PC-9 (cell line): ENCODE measurements at regions not wholly inside any gene's neighbourhood (a gene's known extent, or its start where the extent isn't known, plus 50 kb on each side); places are given as distances from the start of the nearest gene placed in this dataset.

Experiments used
- EZH2 ChIP-seq: fragments of 200-600 bp; sonication (generic); IDR thresholded peaks from 2 replicates; pipeline ENCODE4 v1.8.0; 2017; ENCODE audit warnings: antibody characterized with exemption, low read depth
- TF ChIP-seq, protein P1 (sequence below): fragments of 200-600 bp; sonication (generic); conservative IDR thresholded peaks from 2 replicates; pipeline ENCODE4 v1.6.1; 2017; ENCODE audit warnings: mixed run types, antibody characterized with exemption, mild to moderate bottlenecking, moderate library complexity

DNA sequence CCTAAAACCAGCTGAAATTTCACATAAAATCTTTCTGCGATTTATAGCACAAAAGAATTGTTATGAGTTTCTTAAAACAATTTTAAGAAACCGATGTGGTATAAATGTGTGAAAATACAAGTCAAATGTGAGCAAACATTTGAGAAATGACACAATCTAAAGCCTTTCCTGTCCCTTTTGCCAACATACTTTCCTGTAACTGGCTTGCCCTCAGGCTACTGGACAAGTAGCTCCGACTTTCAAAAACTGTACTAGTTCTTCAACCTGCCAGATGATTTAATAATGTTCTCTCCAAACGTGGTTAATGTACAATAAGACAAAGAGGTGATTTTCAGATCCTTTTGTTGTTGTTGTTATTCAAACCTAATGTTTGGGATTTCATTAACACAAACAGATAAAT is 105.9 kb upstream of the ARHGEF26 start:
- TF ChIP-seq, protein P1, sequence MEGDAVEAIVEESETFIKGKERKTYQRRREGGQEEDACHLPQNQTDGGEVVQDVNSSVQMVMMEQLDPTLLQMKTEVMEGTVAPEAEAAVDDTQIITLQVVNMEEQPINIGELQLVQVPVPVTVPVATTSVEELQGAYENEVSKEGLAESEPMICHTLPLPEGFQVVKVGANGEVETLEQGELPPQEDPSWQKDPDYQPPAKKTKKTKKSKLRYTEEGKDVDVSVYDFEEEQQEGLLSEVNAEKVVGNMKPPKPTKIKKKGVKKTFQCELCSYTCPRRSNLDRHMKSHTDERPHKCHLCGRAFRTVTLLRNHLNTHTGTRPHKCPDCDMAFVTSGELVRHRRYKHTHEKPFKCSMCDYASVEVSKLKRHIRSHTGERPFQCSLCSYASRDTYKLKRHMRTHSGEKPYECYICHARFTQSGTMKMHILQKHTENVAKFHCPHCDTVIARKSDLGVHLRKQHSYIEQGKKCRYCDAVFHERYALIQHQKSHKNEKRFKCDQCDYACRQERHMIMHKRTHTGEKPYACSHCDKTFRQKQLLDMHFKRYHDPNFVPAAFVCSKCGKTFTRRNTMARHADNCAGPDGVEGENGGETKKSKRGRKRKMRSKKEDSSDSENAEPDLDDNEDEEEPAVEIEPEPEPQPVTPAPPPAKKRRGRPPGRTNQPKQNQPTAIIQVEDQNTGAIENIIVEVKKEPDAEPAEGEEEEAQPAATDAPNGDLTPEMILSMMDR: no peak
- no peak for TF ChIP-seq EZH2
